Daoy (cell line): ENCODE measurements at regions not wholly inside any gene's neighbourhood (a gene's known extent, or its start where the extent isn't known, plus 50 kb on each side); places are given as distances from the start of the nearest gene placed in this dataset.
A peak's percentile ranks its signal among the peaks of the same experiment; 100 is the strongest.
"Not testable (repeated sequence)": the region's sequence is repeated elsewhere in the genome, so short reads cannot be mapped to it uniquely, and the experiment has no call there.

Source experiments
- DNase-seq: peaks from one replicate; pipeline ENCODE4 v3.0.0-alpha.2; 2015; ENCODE audit warnings: low read depth

DNA sequence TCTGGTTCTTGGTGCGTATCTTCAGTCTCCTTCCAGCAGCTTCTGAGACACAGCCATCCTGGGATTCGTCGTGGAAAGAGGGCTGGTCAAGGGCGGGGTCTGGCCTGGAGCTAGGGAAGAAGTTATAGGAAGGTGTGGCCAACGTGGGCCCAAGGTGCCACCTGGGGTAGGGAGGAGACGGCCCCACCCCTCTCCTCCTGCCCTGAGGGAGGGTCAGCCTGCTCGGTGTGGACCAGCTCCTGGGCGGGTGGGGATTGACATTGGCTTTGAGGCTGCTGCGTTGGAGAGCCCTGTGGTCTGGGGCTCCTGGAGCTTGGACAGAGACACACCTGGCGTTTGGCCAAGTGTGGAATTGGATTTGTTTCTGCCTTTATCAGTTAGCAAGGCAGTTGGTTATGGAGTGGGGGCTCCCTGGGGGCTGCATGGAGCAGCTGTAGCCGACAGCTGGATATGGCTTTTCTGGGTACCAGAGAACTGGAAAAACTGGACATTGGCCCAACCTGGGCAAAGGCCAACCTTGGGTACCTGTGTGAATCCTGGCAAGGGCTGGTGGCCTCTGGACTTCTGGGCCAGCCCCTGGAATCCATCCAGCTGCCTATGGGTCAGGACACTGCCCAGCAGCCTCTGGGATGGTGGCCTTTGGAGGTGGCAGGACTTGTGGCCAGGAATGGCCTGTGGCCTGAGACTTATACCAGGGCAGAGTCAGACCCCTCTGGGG, 75.7 kb upstream of the PPP1R26 start:
- no peak for DNase-seq

DNA sequence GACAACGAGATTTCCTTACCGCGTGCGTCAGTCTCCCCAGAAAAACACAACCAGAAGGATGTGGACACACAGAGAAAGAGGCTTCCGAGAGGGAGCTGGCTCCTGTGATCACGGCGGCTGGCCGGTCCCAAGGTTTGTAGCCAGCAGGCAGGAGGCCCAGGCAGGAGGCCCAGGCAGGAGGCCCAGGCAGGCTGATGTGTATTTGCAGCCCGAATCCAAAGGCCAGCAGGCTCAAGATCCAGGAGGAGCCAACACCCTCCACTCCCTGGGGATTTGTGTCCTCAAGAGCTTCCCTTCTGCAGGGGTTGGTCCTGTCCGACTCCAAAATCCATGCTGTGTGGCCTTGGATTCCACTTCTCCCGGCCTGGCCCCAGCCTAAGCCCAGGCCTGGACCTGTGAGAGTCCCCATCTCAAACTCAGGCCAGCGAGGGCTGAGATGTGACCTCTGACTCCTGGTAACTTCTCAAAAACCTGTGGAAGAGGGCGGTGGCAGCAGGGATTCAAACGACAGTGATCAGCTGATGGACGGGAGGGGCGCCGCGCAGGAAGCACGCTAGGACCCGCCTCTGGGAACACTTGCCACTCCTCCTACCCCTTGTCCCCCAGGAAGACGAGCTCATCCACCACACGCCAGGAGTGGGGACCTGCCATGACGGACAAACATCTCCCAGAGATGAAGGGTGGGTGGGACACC, 75.0 kb upstream of the PPP1R26 start:
- no peak for DNase-seq

DNA sequence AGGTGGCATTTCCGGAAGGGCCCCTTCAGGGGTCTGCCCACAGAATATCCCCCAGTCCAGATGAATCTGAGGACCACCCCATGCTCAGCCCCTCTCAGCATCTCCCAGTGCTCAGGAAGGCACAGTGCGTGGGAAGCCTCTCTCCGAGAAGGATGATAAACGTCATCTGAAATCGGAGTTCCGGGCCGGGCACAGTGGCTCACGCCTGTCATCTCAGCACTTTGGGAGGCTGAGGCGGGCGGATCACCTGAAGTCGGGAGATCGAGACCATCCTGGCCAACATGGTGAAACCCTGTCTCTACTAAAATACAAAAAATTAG, 74.5 kb upstream of the PPP1R26 start:
- not testable (repeated sequence) for DNase-seq

DNA sequence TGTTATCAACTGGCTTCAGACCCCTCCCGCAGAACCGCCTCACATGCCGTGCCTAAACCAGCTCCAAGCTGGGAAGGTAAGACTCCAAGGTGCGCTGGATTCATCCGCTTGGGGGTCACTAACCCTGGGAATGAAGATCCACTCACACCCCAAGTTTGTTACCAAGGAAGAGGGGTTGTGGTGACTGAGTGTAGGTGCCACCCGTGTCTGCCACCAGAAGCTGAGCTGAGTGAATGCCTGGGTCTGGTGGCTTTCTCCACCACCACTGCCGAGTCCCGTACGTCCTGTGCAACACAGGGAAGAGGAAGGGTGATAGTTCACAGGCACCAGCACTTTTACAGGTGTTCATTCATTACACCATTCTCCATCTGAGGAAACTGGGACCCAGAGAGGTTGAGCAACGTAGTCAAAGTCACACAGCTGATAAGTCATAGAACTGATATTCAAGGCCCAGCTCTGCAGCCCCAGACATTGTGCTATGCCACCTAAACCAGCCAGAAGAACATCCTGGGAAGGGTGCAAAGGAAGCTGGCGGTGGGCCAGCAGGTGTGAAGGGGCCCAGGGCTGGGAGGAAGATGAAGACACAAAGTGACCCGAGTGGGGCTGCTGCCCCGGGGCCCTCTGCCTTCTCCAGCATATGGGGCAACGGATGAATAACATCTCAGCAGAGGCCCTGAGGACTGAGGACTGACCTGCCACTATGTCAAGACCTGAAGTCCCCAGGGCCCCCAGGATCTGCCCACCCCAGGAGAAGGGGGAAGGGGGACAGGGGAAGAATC, 70.9 kb upstream of the PPP1R26 start:
- DNase-seq = no peak

DNA sequence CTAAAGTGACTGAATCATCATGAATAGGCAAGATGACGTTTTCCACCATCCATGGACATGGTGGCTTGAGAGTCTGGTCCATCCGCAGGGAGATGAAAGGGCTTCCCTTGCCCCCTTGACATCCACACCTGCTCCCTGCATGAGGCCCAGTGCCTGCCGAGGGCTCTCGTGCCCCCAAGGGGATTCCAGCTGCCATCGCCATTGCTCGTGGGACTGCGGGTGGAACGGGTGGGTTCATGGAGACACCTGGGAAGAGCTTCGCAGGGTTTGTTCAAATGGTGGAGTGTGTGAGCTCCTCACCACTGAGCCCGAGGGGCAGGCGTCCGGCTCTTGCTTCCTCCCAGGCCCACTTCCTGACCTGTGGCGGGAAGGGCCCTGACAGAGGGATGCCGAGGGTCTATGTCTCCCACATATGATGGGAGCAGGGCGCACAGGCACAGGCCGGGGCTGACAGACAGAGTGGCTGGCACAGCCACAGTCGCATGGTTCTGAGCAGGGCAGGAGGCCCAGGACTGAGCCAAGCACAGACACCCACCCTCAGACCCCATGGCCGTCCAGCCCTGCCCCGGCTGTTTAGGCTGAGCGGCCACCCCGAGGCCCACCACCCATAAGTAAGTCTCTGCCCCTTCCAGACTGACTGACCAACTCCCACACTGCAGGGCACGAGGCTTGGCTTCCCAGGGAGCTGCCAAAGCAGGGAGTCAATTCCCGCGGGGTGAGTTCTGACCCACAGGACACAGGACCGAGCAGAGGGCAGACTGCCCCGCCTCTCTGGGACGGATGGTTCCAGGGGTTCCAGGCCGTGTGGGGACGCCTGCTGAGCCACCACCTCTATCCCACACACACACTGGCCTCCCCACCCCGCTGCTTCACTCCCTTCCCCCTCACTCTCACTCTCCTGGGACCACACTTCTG, 70.0 kb upstream of the PPP1R26 start:
- DNase-seq = no peak

DNA sequence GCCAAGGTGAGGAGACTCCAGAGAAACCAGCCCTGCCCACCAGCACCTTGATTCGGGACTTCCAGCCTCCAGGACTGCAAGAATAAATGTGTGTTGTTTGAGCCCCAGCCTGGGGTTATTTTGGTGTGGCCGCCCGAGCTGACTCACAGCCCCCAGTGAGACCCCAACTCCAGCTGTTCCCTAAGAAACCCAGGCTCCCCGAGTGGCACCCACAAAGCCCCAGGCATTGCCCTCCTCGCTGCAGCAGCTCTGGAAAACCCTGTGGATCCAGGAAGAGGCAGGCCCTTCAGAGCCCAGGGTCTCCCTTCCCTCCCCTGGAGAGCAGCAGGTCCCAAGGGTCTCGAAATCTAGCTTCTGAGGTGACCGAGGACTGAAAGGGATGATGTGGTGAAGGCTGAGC, 69.2 kb upstream of the PPP1R26 start:
- no peak for DNase-seq

DNA sequence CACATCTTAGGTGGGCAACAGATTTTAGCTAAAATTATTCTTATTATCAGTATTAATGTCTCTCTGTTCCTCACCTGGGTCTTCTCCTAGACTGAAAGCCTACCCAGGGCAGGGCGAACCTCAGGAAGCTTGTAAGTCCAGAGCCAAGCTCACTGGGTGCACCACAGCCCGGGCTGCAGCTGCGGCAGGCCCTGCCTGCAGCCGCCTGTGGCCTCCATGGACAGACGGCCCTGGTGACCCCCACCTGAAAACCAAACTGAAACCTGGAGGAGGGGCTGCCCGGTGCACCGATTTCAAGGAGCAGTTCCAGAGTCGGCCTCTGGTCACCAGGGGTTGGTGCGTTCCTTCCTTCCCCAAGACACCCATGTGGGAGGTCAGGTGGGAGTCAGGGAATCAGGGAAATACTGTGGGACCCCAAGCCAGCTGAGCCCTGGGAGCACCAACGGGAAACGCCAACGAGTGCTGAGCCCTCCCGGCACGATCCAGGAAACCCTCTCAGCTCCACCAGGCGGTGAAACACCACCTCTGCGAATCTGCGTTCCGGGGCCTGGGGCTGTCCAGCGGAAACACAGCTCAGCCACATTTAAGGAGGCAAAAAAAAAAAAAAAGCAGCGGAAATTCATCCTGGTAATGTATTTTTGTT, 68.6 kb upstream of the PPP1R26 start:
- peak; percentile 65 for DNase-seq

DNA sequence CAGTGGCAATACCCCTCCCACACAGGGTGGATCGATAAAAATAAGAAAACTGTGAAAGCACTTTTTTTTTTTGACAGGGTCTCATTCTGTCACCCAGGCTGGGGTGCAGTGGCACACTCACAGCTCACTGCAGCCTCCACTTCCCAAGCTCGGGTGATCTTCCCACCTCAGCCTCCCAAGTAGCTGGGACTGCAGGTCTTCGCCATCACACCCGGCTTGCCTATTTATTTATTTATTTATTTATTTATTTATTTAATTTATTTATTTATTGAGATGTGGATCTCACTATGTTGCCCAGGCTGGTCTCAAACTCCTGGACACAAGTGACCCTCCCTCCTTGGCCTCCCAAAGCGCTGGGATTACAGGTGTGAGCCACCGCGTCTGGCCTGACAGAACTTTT, 68.0 kb upstream of the PPP1R26 start:
- not testable (repeated sequence) for DNase-seq

DNA sequence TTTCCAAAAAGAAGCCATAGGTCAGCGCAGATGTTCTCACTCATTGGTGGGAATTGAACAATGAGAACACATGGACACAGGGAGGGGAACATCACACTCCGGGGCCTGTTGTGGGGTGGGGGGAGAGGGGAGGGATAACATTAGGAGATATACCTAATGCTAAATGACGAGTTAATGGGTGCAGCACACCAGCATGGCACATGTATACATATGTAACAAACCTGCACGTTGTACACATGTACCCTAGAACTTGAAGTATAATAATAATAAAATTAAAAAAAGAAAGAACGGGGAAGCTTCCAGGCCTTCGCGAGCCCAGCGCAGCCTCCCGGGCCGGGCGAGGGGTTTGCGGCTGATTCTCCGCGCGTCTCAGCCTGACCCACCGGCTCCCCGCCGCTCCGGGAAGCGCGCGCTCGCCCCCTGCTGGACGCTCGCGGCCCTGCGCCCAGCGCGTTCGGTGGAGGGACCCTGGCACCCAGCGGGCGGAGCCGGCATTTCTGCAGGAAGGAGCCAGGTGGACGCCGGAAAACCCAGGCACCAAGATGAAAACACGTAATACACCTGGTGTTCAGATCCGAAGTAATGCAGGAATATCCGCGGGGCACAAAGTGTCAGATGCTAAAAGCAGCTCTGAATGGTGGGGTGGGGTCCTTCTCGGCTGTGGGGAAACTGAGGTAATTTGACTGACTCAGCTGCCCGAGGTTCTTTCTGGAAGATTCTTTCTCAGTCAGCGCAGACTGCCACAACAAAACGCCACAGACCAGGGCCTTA, 67.1 kb upstream of the PPP1R26 start:
- DNase-seq = peak; percentile 88

DNA sequence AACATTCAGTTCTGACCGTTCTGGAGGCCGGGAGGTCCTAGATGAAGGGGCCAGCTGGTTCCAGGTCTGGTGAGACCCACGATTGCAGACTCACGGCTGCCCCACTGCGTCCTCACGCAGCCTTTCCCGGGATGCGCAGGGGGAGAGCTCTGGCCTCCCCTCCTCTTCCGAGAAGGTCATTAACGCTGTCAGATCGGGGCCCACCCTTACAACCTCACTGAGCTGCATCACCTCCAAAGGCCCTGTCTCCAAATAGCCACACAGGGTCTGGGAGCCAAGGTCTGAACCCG, 66.6 kb upstream of the PPP1R26 start:
- no peak for DNase-seq

DNA sequence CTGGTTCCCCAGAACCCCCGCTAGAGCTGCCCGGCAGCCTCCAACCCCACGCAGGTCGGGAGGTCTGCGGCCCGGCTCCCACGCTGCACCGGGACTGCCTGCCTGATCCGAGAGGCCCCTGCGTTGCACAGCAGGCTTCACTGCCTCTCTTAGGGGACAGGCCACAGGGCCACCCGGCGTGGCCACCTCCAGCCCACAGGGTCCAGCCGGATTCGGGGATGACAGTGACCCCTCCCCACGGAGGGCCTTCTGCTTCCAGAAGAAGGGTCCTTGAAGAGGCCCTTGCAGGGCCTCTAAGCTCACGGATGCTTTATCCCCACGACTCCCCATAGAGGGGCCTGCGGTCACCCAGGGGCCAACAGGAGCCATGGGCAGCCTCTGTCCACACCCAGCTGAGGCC, 66.1 kb upstream of the PPP1R26 start:
- DNase-seq = no peak

DNA sequence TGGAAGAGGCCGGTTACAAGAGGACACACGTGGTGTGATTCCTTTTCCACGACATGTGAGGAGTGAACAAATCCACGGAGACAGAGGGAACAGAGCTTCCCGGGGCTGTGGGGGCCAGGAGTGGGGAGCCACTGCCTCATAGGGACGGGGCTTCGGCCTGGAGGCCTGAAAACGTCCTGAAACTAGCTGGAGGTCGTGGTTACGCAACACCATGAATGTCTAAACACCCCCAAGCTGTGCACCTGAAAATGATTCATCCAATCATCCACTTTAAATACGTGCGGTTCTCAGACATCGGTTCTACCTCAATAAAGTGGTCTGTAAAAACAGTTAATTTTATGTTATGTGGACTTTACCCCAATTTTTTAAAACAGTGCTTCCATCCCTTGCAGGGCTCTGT, 65.3 kb upstream of the PPP1R26 start:
- peak; percentile 55 for DNase-seq

DNA sequence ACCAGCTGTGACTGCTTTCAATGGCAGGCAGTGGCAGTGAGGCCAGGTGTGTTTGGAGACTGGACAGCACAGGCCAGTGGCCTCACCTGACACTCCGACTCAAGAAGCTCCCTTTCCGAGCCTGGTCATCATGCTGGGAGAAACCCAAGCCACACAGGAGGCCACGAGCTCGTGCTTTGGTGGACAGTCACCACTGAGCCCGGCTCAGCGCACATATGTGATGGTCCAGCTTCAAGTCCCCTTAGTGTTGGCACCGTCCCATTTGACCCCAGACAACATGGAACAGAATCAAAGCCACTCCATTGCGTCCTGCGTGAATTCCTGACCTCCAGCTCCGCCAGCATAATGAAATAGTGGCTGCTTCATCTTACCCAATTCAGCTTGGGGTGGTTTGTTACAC, 64.0 kb upstream of the PPP1R26 start:
- DNase-seq = no peak

DNA sequence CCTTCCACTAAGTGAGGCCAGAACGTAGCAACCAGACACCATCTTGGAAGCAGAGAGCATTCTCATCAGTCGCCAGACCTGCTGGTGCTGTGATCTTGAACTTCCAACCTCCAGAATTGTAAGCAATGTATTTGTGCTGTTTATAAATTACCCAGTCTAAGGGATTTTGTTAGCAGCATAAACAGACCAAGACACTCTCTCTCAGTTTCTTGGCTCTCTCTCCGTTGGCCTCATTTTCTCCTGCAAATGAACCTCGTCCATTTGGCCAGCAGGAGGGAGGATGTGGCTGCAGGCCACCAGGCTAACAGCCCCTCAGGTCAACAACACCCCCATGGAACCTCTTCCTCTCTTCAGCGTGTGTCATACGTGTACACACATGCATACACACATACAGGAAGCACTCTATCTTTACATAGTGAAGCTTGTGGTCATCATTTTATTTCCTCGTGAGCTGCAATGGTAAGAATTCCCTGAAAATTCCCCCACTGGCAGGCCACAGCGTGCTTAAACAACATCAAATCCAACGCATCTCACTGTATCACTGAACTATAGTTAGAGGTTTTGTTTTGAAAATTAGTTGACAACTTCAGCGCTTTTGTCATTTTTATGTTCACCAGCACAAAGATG, 62.8 kb upstream of the PPP1R26 start:
- DNase-seq = no peak

DNA sequence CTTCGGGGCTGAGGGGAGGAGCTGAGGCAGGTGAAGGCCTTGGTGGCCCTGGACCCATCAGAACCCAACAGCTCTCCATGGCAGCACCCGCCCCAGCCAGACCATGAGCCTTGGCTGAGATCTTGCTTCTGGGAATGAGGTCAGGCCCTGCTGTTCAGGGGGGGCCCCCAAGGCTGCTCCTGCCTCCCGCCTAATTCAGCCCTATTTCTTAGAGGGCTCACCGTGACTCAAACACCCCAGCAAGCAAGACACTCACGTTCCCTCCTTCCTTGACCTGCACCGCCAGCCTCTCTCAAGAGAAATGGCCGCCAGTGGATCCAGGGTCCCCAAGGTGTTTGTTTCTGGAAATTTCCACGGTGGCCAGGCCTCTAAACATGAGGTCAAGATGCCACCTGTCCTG, 61.4 kb upstream of the PPP1R26 start:
- no peak for DNase-seq

DNA sequence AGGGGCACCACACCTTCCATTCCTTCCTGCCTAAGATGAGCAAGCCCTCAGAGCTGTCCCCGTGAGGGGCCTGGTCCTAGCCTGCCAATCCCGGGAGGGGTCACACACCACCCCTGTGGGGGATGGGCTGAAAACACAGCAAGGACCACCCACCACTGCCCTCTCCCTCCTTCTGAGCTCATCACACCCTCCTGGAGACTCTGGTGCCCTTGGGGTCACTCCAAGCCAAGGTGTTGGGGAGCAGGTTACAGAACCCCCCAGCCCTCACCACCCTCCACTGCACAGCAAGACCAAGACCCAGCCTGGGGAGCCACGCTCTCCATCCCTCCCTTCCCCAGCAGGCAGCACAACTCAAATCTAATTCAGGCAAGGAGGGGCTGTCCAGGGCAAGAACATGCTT, 60.5 kb upstream of the PPP1R26 start:
- DNase-seq = no peak

DNA sequence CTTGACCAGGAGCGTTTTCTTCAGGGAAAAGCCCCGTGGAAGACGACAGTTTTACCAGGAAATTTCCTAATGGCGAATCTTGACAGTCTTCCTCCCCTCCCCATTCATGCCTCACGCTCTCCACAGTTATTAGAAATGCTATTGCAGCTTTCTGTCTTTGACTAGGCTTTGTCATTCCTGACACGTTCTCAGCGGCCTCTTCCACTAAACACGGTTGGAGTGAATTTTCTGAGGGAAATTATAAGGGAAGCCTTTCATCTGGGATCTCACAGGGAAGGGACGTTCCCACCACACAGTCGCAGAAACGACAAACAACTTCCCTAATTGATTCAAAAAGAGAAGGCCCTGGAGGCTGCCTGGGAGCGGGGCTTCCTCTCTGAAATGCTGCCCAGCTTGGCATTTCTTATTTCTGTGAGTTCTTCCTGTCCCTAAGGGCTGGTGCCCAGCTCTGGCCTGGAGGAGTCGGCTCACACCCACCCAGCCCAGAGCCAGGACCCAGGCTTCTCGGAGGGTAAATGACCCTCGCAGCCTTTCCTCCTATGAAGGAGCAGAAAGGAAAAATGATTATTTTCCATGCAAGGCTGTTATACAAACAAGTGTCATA, 57.1 kb upstream of the PPP1R26 start:
- DNase-seq = no peak

DNA sequence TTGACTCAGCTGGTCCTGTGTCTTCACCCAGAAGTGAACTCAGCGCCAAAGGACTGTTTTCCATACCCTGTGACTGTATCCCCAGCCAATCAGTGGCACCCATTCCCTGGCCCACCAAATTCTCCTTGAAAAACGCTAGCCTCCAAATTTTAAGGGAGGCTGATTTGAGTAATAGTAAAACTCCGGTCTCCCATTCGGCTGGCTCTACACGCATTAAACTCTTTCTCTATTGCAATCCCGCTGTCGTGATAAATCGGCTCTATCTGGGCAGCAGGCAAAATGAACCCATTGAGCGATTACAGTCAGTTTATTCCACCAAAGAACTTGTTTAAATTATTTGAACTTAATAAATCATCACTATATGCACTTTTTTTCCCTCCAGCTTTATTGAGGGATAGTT, 55.9 kb upstream of the PPP1R26 start:
- no peak for DNase-seq
